ENCODE measurements at regions not wholly inside any gene's neighbourhood (a gene's known extent, or its start where the extent isn't known, plus 50 kb on each side); places are given as distances from the start of the nearest gene placed in this dataset.

- TF ChIP-seq ZBED4 (CRISPR knock-in tag; IDR thresholded peaks at IDR 0.05; ENCODE audit: borderline replicate concordance) = no peak
- no peak for TF ChIP-seq HOMEZ (CRISPR knock-in tag; IDR thresholded peaks at IDR 0.05; ENCODE audit: low read depth)
- TF ChIP-seq NFIB (CRISPR knock-in tag; IDR thresholded peaks at IDR 0.05; ENCODE audit: borderline replicate concordance) = no peak
- TF ChIP-seq SNAPC2 (CRISPR knock-in tag; IDR thresholded peaks at IDR 0.05) = no peak
- 0 out of 2 replicates have a peak, but pooled peaks have one; percentile 47 for TF ChIP-seq NRL (CRISPR knock-in tag; IDR thresholded peaks at IDR 0.05; ENCODE audit: borderline replicate concordance)
- no peak for TF ChIP-seq HNRNPUL1 (IDR thresholded peaks at IDR 0.05; ENCODE audit: low read depth, low read length)
- no peak for TF ChIP-seq ZNF432 (CRISPR knock-in tag; IDR thresholded peaks at IDR 0.05; ENCODE audit: borderline replicate concordance)
- TF ChIP-seq SIX4 (CRISPR knock-in tag; IDR thresholded peaks at IDR 0.05) = no peak
- 0 out of 2 replicates have a peak, but pooled peaks have one; percentile 18 for TF ChIP-seq RXRA (CRISPR knock-in tag; IDR thresholded peaks at IDR 0.05)
- no peak for TF ChIP-seq ATM (IDR thresholded peaks at IDR 0.05; ENCODE audit: borderline replicate concordance)
- no peak for TF ChIP-seq GMEB2 (CRISPR knock-in tag; IDR thresholded peaks at IDR 0.05; ENCODE audit: low read depth)
- peak; percentile 46 for TF ChIP-seq HDAC1 (CRISPR knock-in tag; IDR thresholded peaks at IDR 0.05)
- TF ChIP-seq GLI4 (CRISPR knock-in tag; IDR thresholded peaks at IDR 0.05; ENCODE audit: borderline replicate concordance) = no peak
- TF ChIP-seq TMF1 (CRISPR knock-in tag; IDR thresholded peaks at IDR 0.05; ENCODE audit: low read depth) = no peak
- TF ChIP-seq RBAK (CRISPR knock-in tag; IDR thresholded peaks at IDR 0.05) = no peak
- no peak for TF ChIP-seq ZNF704 (CRISPR knock-in tag; IDR thresholded peaks at IDR 0.05; ENCODE audit: borderline replicate concordance)
- no peak for TF ChIP-seq MYNN (CRISPR knock-in tag; IDR thresholded peaks at IDR 0.05; ENCODE audit: low read depth)
- TF ChIP-seq PCBP2 (optimal IDR thresholded peaks at IDR 0.05; ENCODE audit: low read depth, low read length, poor library complexity, severe bottlenecking) = no peak
These were observed 177.0 kb downstream of the TTLL2 start (continued) for GRCh38 chr6:167501831-167502385.
